HUES64 (cell line): ENCODE measurements at regions not wholly inside any gene's neighbourhood (a gene's known extent, or its start where the extent isn't known, plus 50 kb on each side); places are given as distances from the start of the nearest gene placed in this dataset.

Source experiments
- H3K27ac ChIP-seq: 2 replicates; pipeline ENCODE4 v1.7.0; 2013; ENCODE audit warnings: low read depth, low read length, inconsistent platforms
- H3K27me3 ChIP-seq: 2 replicates; pipeline ENCODE4 v1.6.1; 2013; ENCODE audit warnings: mild to moderate bottlenecking, low read length; ENCODE audit not compliant: insufficient read depth
- H3K36me3 ChIP-seq: 2 replicates; pipeline ENCODE4 v1.6.1; 2013; ENCODE audit warnings: mild to moderate bottlenecking, low read length; ENCODE audit not compliant: insufficient read depth
- H3K4me1 ChIP-seq: 2 replicates; pipeline ENCODE4 v1.6.1; 2013; ENCODE audit warnings: mild to moderate bottlenecking, low read length, moderate library complexity; ENCODE audit not compliant: insufficient read depth
- H3K4me3 ChIP-seq: 2 replicates; pipeline ENCODE4 v1.5.1; 2013; ENCODE audit warnings: mild to moderate bottlenecking, low read length, moderate library complexity
- H3K9ac ChIP-seq: 2 replicates; pipeline ENCODE4 v1.6.1; 2013; ENCODE audit warnings: mild to moderate bottlenecking, low read depth, low read length
- H3K9me3 ChIP-seq: 2 replicates; pipeline ENCODE4 v1.6.1; 2013; ENCODE audit warnings: low read depth, low read length; ENCODE audit not compliant: insufficient read depth
- WGBS: fragments of 150-250, 120-280 bp; methylation state at CpG from one replicate; pipeline ENCODE4 v1.1.7; 2013; ENCODE audit warnings: missing lambda C conversion rate; 5-methylcytosine and 5-hydroxymethylcytosine counted together

GRCh38 chr5:58201922-58202648 lies 257.8 kb downstream of the PLK2 start:
- Histone ChIP-seq H3K4me1 (no peaks in the 10 kb centered on the region), H3K36me3 (no peaks in the 10 kb centered on the region), H3K9me3 (no peaks in the 10 kb centered on the region), H3K9ac (no peak overlapping the region), H3K4me3 (no peak overlapping the region), H3K27me3 (no peaks in the 10 kb centered on the region), H3K27ac (no peak overlapping the region)
- whole genome bisulfite sequencing, result 94% methylated on average over 6 of the region's 6 CpGs

DNA sequence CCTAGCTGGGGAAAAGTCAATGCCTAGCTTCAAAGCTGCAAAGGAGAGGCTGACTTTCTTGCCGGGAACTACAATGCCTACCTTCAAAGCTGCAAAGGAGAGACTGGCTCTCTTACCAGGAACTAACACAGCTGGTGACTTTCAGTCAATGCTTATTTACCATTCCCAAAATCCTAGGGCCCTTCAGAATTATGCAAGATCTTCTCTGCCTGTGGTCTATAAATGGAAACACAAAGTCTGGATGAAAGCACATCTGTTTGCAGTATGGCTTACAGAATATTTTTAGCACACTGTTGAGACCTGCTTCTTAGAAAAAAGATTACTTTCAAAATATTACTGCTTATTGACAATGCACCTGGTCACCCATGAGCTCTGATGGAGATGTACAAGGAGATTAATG lies 259.4 kb downstream of the PLK2 start:
- H3K9ac ChIP-seq, result no peak overlapping the region
- H3K27me3 ChIP-seq, result no peaks in the 10 kb centered on the region
- no peak overlapping the region for H3K4me3 ChIP-seq
- H3K4me1 ChIP-seq, result no peaks in the 10 kb centered on the region
- H3K27ac ChIP-seq, result no peak overlapping the region
- H3K9me3 ChIP-seq, result no peaks in the 10 kb centered on the region
- H3K36me3 ChIP-seq, result no peaks in the 10 kb centered on the region
- 97% methylated on average over 1 of the region's 1 CpG for WGBS

DNA sequence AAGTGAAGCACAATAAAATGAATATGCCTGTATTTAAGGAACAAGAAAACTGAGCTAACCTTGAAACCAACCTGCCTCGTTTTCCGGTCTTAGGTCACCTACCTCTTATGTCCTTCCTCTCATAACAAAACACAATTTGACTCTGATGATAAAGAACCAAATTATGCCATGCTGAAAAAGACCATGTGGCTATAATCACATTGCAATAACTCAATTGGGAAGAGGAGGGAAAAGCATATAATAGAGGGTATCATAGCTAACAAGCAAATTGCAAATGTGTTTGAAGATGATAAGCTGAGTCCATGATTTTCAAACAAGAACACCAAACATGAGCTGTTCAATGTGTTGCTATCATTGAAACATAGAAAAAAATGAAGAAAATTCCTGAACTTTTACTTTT lies 260.8 kb downstream of the PLK2 start:
- Histone ChIP-seq H3K4me1 (no peaks in the 10 kb centered on the region), H3K9ac (no peak overlapping the region), H3K9me3 (no peaks in the 10 kb centered on the region), H3K27ac (no peak overlapping the region), H3K36me3 (no peaks in the 10 kb centered on the region), H3K27me3 (no peaks in the 10 kb centered on the region), H3K4me3 (no peak overlapping the region)
- 98% methylated on average over 2 of the region's 2 CpGs for WGBS

DNA sequence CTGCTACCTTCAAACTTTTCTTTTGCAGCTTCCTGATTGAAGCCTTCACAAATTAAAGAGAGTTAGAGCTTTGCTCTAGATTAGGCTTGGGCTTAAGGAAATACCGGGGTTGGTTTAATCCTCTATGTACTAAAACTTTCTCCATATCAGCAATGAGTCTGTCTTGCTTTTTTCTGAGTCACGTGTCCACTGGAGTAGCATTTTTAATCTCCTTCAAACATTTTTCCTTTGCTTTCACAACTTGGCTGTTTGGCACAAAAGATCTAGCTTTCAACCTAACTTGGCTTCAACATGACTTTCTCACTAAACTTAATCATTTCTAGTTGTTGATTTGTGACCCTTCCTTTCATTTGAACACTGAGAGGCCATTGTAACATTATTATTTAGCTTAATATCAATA lies 261.6 kb downstream of the PLK2 start:
- Histone ChIP-seq H3K4me3 (no peak overlapping the region), H3K27me3 (no peaks in the 10 kb centered on the region), H3K9me3 (no peaks in the 10 kb centered on the region), H3K9ac (no peak overlapping the region), H3K27ac (no peak overlapping the region), H3K36me3 (no peaks in the 10 kb centered on the region), H3K4me1 (no peaks in the 10 kb centered on the region)
- WGBS, result 81% methylated on average over 2 of the region's 2 CpGs

DNA sequence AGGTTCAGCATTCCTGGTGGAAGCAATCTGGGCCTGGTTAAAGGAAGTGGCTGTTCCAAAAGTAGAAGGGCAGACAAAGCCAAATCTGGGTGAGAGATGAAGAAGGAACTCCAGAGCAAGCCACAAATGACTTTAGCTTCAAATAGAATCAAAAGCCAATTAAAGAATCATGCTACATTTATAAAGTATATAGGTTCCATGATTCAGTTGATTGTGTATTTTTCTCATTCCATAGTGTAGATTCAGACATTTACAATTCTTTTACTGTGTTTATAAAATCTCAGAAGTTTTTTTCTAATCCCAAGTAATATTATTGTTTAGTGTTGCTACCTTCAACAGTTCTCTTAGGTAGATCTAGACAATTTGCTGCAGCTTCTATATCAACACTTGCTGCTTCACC lies 262.0 kb downstream of the PLK2 start:
- no peaks in the 10 kb centered on the region for H3K27me3 ChIP-seq
- H3K9me3 ChIP-seq, result no peaks in the 10 kb centered on the region
- H3K9ac ChIP-seq, result no peak overlapping the region
- no peak overlapping the region for H3K27ac ChIP-seq
- no peak overlapping the region for H3K4me3 ChIP-seq
- H3K4me1 ChIP-seq, result no peaks in the 10 kb centered on the region
- H3K36me3 ChIP-seq, result no peaks in the 10 kb centered on the region

GRCh38 chr5:58191443-58191842 lies 268.4 kb downstream of the PLK2 start:
- Histone ChIP-seq H3K27ac (no peak overlapping the region), H3K27me3 (no peaks in the 10 kb centered on the region), H3K9me3 (no peaks in the 10 kb centered on the region), H3K4me1 (peaks cover 16% of the 10 kb centered on the region; the same call in 1 of the 2 replicates), H3K36me3 (no peaks in the 10 kb centered on the region), H3K9ac (no peak overlapping the region), H3K4me3 (no peak overlapping the region)
- no CpG with 5 or more reads among the region's 1 CpG for WGBS

DNA sequence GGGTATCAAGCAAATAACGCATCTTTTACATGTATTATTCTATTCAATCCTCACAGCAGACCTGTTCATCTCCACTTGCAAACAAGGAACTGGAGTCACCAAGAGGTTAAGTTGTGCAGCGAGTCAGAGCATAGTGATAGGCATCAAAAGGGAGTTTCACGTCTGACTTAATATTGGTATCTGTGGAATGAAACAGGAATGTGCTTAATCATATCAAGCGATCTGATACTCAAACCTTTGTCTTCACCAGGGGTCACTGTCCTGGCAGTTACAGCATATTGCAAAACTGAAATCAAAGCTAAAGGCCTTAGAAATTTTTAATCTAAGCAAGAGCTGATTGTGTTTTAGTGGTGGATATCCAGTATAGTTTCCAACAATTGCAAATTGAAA lies 271.6 kb downstream of the PLK2 start:
- no peak overlapping the region for H3K9ac ChIP-seq
- H3K36me3 ChIP-seq, result no peaks in the 10 kb centered on the region
- H3K9me3 ChIP-seq, result no peaks in the 10 kb centered on the region
- 68% methylated on average over 4 of the region's 4 CpGs for WGBS
- peaks cover 16% of the 10 kb centered on the region; the same call in 1 of the 2 replicates for H3K4me1 ChIP-seq
- no peak overlapping the region for H3K4me3 ChIP-seq
- H3K27me3 ChIP-seq, result no peaks in the 10 kb centered on the region
- no peak overlapping the region for H3K27ac ChIP-seq

DNA sequence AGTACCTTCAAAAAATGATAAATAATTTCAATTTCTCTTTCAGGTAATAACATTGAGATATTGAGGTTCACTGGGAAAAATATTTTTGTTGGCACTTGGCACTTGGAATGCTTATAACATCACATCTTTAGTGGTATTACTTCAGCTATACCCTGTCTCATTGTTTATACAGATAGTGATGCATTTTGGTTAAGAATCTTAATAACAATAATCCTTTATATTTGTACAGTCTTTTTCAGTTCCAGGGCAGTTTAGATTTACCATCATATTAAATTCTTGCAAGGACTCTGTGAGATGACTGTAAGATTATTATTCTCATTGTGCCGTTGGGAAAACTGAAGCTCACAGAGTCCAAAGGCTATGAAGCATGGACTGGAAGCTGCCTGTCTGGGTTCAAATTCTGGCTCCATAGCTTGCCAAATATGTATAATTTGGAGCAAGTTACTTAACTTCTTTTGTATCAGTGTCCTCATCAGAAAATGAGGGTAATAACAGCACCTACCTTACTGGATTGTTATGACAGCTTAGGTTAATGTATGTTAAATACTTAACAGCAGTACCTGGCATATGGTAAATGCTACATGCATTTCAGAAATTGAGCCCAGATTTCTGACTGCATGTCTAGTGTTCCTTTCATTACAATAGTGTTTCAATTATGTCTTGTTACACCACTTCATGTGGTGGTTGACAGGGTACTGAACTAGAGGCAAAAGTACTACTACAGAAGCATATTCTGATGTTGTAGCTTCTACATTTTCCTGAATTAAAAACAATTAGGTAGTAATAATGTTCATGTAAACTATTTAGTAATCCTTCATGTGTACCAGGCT lies 272.2 kb downstream of the PLK2 start:
- H3K4me3 ChIP-seq, result no peak overlapping the region
- H3K4me1 ChIP-seq, result peaks cover 16% of the 10 kb centered on the region; the same call in 1 of the 2 replicates
- no peaks in the 10 kb centered on the region for H3K27me3 ChIP-seq
- no peak overlapping the region for H3K27ac ChIP-seq
- WGBS, result 84% methylated on average over 1 of the region's 1 CpG
- H3K9me3 ChIP-seq, result no peaks in the 10 kb centered on the region
- no peaks in the 10 kb centered on the region for H3K36me3 ChIP-seq
- H3K9ac ChIP-seq, result no peak overlapping the region

DNA sequence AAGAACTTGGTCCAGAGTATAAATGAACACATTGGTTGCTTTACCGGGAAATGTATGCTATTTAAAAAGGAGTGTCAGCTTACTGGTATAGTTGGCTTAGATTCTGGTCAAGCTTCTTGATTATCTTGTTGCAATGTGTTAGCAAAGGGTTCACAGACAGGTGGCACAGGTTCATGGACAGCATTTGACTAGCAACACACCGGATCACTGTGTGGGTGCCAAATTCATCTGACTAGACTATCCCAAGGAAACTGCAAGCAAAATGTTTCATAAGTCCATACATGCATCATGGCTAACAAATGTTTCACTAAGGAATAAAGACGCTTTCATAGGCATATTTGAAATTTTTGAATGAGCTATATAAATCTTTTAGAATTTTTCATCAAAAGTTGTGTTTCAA lies 274.1 kb downstream of the PLK2 start:
- H3K4me1 ChIP-seq, result peaks cover 22% of the 10 kb centered on the region
- no peak overlapping the region for H3K4me3 ChIP-seq
- no peak overlapping the region for H3K27ac ChIP-seq
- no peaks in the 10 kb centered on the region for H3K9me3 ChIP-seq
- 96% methylated on average over 2 of the region's 3 CpGs for WGBS
- no peaks in the 10 kb centered on the region for H3K27me3 ChIP-seq
- H3K36me3 ChIP-seq, result no peaks in the 10 kb centered on the region
- no peak overlapping the region for H3K9ac ChIP-seq

DNA sequence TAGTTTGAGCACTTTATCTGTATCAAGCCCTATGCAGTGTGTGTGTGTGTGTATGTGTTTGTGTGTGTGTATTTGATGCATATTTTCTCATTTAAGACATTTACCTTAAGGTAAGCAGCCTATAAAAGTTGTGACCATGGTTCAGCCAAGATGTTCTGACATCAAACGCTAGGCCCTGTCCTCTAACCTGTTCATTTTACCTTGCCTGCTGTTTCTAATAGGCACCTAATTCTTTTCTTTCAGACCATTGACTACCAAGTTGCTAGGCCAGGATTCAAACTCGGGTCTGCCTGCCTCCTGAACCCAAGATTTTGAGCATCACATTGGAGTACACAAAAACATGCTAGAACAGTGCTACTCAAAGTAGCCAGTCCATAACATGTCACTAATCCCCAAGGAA lies 274.5 kb downstream of the PLK2 start:
- Histone ChIP-seq H3K9ac (no peak overlapping the region), H3K27ac (no peak overlapping the region), H3K27me3 (no peaks in the 10 kb centered on the region), H3K36me3 (no peaks in the 10 kb centered on the region), H3K4me3 (no peak overlapping the region), H3K4me1 (peaks cover 22% of the 10 kb centered on the region), H3K9me3 (no peaks in the 10 kb centered on the region)
- WGBS, result 91% methylated on average over 2 of the region's 2 CpGs

- H3K27me3 ChIP-seq, result no peaks in the 10 kb centered on the region
- H3K9me3 ChIP-seq, result no peaks in the 10 kb centered on the region
- no peak overlapping the region for H3K27ac ChIP-seq
- no peak overlapping the region for H3K4me3 ChIP-seq
- no peak overlapping the region for H3K9ac ChIP-seq
- WGBS, result no CpG with 5 or more reads among the region's 2 CpGs
- H3K4me1 ChIP-seq, result peaks cover 22% of the 10 kb centered on the region
- H3K36me3 ChIP-seq, result no peaks in the 10 kb centered on the region
Observed at GRCh38 chr5:58184910-58185309, 275.0 kb downstream of the PLK2 start.
